BLaER1 treated with 17β-estradiol and CSF1 and Interleukin-3, amounts not matched to agents 10 nM and 100 nM (cell line): ENCODE measurements at regions not wholly inside any gene's neighbourhood (a gene's known extent, or its start where the extent isn't known, plus 50 kb on each side); places are given as distances from the start of the nearest gene placed in this dataset.

ENCODE experiments used
- H3K27ac ChIP-seq, 11 experiments: shearing (Covaris generic); formaldehyde crosslinking; 2 replicates each; pipeline ENCODE4 v1.8.1; 2022
- H3K27me3 ChIP-seq, 11 experiments: shearing (Covaris generic); formaldehyde crosslinking; 2 replicates each; pipeline ENCODE4 v1.8.1; 2022
- H3K36me3 ChIP-seq, 11 experiments: shearing (Covaris generic); formaldehyde crosslinking; 2 replicates each; pipeline ENCODE4 v1.8.1; 2022
- H3K4me1 ChIP-seq, 10 experiments: shearing (Covaris generic); formaldehyde crosslinking; 2 replicates each; pipeline ENCODE4 v1.8.1; 2022
- H3K4me2 ChIP-seq, 11 experiments: shearing (Covaris generic); formaldehyde crosslinking; 2 replicates each; pipeline ENCODE4 v1.8.1; 2022
- H3K4me3 ChIP-seq, 10 experiments: shearing (Covaris generic); formaldehyde crosslinking; 2 replicates each; pipeline ENCODE4 v1.8.1; 2022
- H3K9ac ChIP-seq, 11 experiments: shearing (Covaris generic); formaldehyde crosslinking; 2 replicates each; pipeline ENCODE4 v1.8.1; 2022
- H3K9me3 ChIP-seq, 11 experiments: shearing (Covaris generic); formaldehyde crosslinking; replicated peaks in 1 of 11; 2 replicates each; pipeline ENCODE4 v1.8.1; 2022
- H4K20me1 ChIP-seq, 11 experiments: shearing (Covaris generic); formaldehyde crosslinking; 2 replicates each; pipeline ENCODE4 v1.8.1; 2022
- Cebpa-rat ChIP-seq, 11 experiments: shearing (Covaris generic); IDR thresholded peaks; 2 replicates each; pipeline ENCODE4 v1.8.1; 2022

DNA sequence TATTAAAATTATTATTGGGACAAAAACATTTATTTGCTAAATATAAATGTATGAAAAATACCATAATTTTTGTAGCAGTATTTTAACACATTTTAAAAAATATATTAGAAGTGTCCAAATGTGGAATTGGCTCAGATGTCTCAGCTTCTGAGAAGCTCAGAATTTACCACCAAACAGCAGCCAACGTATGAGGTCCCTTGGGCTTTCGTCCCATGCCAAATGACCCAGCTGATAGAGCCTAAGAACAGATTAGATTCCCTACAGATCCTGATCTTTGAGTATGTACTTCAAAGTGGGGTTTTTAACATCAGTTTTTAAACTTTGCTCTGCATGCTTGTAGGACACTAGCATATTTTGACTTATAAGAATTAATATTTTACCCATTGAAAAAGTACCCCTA is 77.3 kb upstream of the RPS23 start:
- no peaks in the 10 kb centered on the region for H3K9me3 ChIP-seq
- H3K9ac ChIP-seq, result no peak overlapping the region
- H3K27me3 ChIP-seq, result peaks cover 0 to 12% (median 0%) of the 10 kb centered on the region in 11 experiments; a peak in 3 of 22 replicates
- no peak overlapping the region for H3K4me3 ChIP-seq
- no peaks in the 10 kb centered on the region for H4K20me1 ChIP-seq
- no peak overlapping the region for H3K27ac ChIP-seq
- no peaks in the 10 kb centered on the region for H3K36me3 ChIP-seq
- H3K4me1 ChIP-seq, result peaks cover 29 to 85% (median 69%) of the 10 kb centered on the region in 10 experiments
- peak overlapping the region in 1 of 11 experiments; percentile 4; a peak in 2 of 22 replicates for H3K4me2 ChIP-seq
- TF ChIP-seq Cebpa-rat (IDR thresholded peaks at IDR 0.05), result no peak

DNA sequence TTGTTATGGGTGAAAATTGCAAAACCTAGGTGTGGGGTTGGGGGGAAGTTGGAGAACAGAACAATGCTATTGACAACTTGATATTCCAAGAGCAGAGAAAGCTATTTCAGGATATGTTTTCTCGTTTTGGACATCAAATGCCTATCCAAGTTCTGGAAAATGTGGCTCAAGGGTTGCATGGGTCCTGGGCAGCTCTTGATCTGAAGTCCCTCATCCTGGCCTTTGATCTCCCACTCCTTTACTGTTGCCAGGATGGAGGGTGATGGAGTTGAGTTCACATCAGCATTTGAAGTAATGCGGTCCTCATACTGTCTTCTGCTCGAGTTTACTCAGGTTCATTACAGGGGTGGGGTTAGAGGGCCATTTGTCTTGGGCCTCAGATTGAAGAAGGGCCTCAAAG is 76.9 kb upstream of the RPS23 start:
- TF ChIP-seq Cebpa-rat (IDR thresholded peaks at IDR 0.05), result no peak

DNA sequence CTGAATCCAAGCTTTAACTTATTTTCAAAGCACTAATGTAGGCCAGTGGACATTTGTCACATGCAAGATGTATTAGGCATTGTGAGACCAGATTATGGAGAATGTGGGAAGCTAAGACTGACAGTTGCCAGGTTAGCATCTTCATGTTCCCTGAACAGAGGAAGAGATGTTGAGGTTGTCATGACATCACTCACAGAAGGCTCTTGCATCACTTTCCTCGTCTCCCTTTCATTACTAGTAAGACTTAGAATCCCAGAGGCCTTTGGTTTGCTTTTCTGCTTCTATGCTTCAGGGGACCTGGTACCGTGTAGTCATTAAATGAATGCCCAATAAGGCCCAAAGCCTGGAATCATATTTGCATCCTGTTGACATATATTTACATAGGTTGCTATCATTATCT is 76.4 kb upstream of the RPS23 start:
- Histone ChIP-seq H4K20me1 (no peaks in the 10 kb centered on the region), H3K4me3 (no peak overlapping the region), H3K4me1 (peaks cover 29 to 76% (median 59%) of the 10 kb centered on the region in 10 experiments), H3K9me3 (no peaks in the 10 kb centered on the region), H3K27ac (no peak overlapping the region), H3K9ac (no peak overlapping the region), H3K36me3 (no peaks in the 10 kb centered on the region), H3K27me3 (peaks cover 0 to 12% (median 0%) of the 10 kb centered on the region in 11 experiments; a peak in 2 of 22 replicates), H3K4me2 (peak overlapping the region in 9 of 11 experiments; percentile 44 to 82 (median 61); a peak in 17 of 22 replicates)
- peak in 1 of 11 experiments; percentile 13; a peak in 1 of 22 replicates for TF ChIP-seq Cebpa-rat (IDR thresholded peaks at IDR 0.05)

More for the DNA sequence above, 76.9 kb upstream of the RPS23 start:
- H3K27me3 ChIP-seq, result peaks cover 0 to 12% (median 0%) of the 10 kb centered on the region in 11 experiments; a peak in 3 of 22 replicates
- H3K27ac ChIP-seq, result no peak overlapping the region
- no peak overlapping the region for H3K9ac ChIP-seq
- no peaks in the 10 kb centered on the region for H4K20me1 ChIP-seq
- peaks cover 29 to 81% (median 64%) of the 10 kb centered on the region in 10 experiments for H3K4me1 ChIP-seq
- H3K4me3 ChIP-seq, result no peak overlapping the region
- no peaks in the 10 kb centered on the region for H3K9me3 ChIP-seq
- H3K4me2 ChIP-seq, result peak overlapping the region in 5 of 11 experiments; percentile 19 to 70 (median 60); a peak in 5 of 22 replicates
- no peaks in the 10 kb centered on the region for H3K36me3 ChIP-seq

DNA sequence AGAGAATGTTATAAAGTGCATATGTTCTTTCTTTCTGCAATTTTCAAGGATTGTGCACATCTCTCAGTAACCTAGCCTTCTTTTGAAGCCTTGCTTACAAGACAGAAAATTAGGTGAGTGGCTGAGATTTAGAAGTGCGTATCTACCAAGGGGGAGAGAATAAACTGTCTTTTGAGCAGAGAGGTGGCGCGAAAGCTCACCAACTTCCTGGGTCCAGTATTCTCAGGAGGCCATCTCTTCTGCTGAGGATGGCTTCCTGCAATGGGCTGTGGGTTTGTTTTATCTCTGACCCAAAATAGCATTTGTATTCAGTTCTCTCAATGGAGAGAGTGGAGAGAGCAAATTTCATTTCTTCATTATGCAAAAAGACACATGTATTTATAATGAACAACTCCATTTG is 75.4 kb upstream of the RPS23 start:
- no peak overlapping the region for H3K4me3 ChIP-seq
- no peaks in the 10 kb centered on the region for H3K36me3 ChIP-seq
- H3K4me2 ChIP-seq, result peak overlapping the region; percentile 13 to 82 (median 60); a peak in 21 of 22 replicates
- no peak overlapping the region for H3K27ac ChIP-seq
- peaks cover 29 to 66% (median 49%) of the 10 kb centered on the region in 10 experiments for H3K4me1 ChIP-seq
- no peaks in the 10 kb centered on the region for H3K9me3 ChIP-seq
- H3K9ac ChIP-seq, result no peak overlapping the region
- no peak for TF ChIP-seq Cebpa-rat (IDR thresholded peaks at IDR 0.05)
- H4K20me1 ChIP-seq, result no peaks in the 10 kb centered on the region
- peaks cover 0 to 5% (median 0%) of the 10 kb centered on the region in 11 experiments; a peak in 1 of 22 replicates for H3K27me3 ChIP-seq

DNA sequence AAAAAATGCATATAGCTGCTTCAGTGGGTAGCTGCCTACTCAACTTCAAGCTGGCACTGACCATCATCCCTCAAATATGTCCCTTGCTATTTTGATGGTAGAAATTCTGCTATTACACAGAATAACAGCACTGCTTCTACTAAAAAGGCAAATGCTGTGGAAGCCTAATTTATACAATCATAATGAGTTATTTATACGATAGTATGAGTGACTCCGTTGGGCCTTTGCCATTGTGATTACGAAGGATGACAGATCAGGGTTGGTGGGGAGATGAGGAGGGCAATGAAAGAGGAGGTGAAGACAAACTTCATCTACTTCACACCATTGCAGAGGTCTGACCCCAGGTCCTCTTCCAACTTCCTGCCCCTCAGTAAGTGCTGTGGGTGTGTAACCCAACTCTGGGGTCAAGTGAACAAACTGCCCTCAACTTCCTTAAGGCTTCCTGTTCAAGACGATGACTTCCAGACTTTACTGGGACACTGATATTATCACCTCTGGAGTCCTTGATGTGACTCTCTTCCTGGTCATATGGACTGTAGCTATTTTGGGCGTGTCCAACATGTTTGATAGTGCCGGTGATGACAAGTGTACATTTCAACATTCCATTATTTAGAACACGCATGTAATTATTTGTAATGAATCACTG is 74.1 kb upstream of the RPS23 start:
- Histone ChIP-seq H3K9me3 (no peaks in the 10 kb centered on the region), H3K9ac (no peak overlapping the region), H3K27ac (no peak overlapping the region), H3K36me3 (no peaks in the 10 kb centered on the region), H3K27me3 (no peaks in the 10 kb centered on the region), H3K4me1 (peaks cover 26 to 53% (median 36%) of the 10 kb centered on the region in 10 experiments), H3K4me3 (no peak overlapping the region), H4K20me1 (no peaks in the 10 kb centered on the region), H3K4me2 (peak overlapping the region in 8 of 11 experiments; percentile 3 to 62 (median 52); a peak in 13 of 22 replicates)
- no peak for TF ChIP-seq Cebpa-rat (IDR thresholded peaks at IDR 0.05)

DNA sequence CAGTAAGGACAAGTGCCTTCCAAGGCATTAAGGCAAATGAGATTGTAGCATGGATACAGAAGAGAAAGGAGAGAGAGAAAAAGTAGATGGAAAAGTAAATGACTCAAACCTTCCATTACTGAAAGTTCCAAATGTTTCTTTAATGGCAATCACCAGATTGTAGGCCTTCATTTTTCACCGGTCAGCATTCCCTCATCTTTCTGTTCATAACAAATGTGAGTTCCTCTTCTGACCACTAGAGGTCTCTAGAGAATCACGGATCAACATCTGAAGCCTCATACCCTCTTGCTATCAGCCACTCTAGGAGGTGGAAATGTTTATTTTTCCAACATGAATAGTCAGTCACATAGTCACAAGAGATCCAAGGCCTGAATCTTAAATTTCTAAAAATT is 73.6 kb upstream of the RPS23 start:
- Histone ChIP-seq H3K27me3 (no peaks in the 10 kb centered on the region), H3K27ac (no peak overlapping the region), H3K9ac (no peak overlapping the region), H3K4me2 (peak overlapping the region in 3 of 11 experiments; percentile 46 to 59 (median 54); a peak in 3 of 22 replicates), H3K36me3 (no peaks in the 10 kb centered on the region), H3K4me1 (peaks cover 26 to 48% (median 32%) of the 10 kb centered on the region in 10 experiments), H3K9me3 (no peaks in the 10 kb centered on the region), H3K4me3 (no peak overlapping the region), H4K20me1 (no peaks in the 10 kb centered on the region)
- no peak for TF ChIP-seq Cebpa-rat (IDR thresholded peaks at IDR 0.05)

DNA sequence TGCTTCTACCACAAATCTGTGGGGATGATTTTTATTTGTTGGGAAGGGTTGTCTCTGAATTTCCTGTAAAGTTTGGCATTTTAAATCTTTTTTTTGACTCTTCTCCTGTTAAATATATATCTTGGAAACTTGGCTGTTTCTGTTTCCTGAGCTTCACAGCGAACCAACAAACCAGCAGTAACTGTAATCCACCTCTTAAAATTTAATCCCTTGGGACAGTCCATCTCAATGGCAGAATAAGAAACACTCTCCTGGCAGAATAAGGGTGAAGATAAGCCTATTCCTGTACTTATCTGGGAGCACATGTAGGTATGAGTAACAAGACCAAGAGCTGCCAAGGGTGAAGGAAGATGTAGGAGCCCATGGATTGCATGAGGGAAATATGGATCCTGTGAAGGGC is 73.1 kb upstream of the RPS23 start:
- no peaks in the 10 kb centered on the region for H3K36me3 ChIP-seq
- no peak overlapping the region for H3K4me3 ChIP-seq
- H3K4me1 ChIP-seq, result peaks cover 25 to 43% (median 32%) of the 10 kb centered on the region in 10 experiments
- H3K4me2 ChIP-seq, result no peak overlapping the region
- no peaks in the 10 kb centered on the region for H3K9me3 ChIP-seq
- no peak overlapping the region for H3K9ac ChIP-seq
- no peaks in the 10 kb centered on the region for H3K27me3 ChIP-seq
- TF ChIP-seq Cebpa-rat (IDR thresholded peaks at IDR 0.05), result no peak
- H4K20me1 ChIP-seq, result no peaks in the 10 kb centered on the region
- no peak overlapping the region for H3K27ac ChIP-seq

DNA sequence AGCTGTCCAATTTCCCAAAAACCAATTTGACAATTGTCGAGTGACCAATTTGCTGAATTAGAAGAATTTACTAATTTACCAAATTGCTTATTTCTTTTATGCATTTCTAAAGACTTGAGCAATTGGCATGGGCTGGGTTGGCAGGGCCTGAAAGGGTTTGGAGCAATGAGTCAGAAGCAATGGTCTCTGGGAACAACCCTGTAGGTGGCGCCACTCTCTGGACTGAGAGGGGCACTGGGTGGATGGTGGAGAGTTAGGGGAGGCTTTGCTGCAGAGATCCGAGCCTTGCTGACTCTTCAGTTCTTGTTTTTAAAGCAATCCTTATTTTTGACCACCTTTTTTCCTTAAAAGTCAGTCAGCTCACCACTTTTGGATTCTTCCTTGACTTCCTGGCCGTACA is 71.5 kb upstream of the RPS23 start:
- Histone ChIP-seq H3K27me3 (no peaks in the 10 kb centered on the region), H3K36me3 (no peaks in the 10 kb centered on the region), H3K9ac (no peak overlapping the region), H3K27ac (no peak overlapping the region), H3K4me2 (no peak overlapping the region), H3K4me1 (peaks cover 25 to 34% (median 28%) of the 10 kb centered on the region in 10 experiments), H3K9me3 (no peaks in the 10 kb centered on the region), H3K4me3 (no peak overlapping the region), H4K20me1 (no peaks in the 10 kb centered on the region)
- TF ChIP-seq Cebpa-rat (IDR thresholded peaks at IDR 0.05), result no peak

DNA sequence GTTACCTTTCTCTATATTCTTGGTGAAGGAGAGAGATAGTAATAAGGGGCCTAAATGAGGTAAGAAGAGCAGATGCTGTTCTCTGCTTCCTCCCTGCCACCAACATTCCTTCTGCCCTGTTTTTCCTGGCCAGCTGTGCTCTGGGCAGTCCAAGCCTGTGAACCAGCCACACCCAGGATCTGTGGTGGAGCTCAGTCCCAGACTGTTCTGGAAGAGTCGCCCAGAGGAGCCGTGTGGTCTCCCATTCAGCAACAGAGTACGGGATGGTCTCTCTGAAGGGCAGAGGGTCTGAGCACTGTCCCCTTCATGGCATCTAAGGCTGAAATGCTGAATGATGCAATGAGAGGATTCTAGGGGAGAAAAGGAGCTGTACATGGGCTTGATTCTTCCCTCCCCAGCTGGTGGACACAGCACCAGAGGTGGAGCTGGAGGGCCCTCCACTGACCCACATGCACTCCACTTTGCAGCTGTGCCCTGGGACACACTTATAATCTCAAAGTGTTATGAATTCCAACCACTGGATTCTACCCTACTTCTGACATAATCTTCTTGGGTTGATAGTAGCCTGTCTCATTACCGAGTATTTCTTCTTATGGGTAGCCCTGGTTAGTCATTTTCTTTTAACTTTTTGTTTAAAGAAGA is 70.8 kb upstream of the RPS23 start:
- Histone ChIP-seq H3K27ac (no peak overlapping the region), H3K4me1 (peaks cover 18 to 27% (median 21%) of the 10 kb centered on the region in 10 experiments)

More for the DNA sequence above, 70.8 kb upstream of the RPS23 start:
- no peaks in the 10 kb centered on the region for H3K9me3 ChIP-seq
- no peak overlapping the region for H3K9ac ChIP-seq
- no peaks in the 10 kb centered on the region for H3K27me3 ChIP-seq
- H3K4me3 ChIP-seq, result no peak overlapping the region
- no peaks in the 10 kb centered on the region for H3K36me3 ChIP-seq
- no peaks in the 10 kb centered on the region for H4K20me1 ChIP-seq
- TF ChIP-seq Cebpa-rat (IDR thresholded peaks at IDR 0.05), result no peak
- H3K4me2 ChIP-seq, result no peak overlapping the region
